Stimulated activated CD8-positive, alpha-beta memory T cell treated with anti-CD3 and anti-CD28 coated beads, Interleukin-12 subunit alpha, Interleukin-12 subunit beta, amount 100 ng/mL, for 4 hours (primary cell): ENCODE measurements at regions not wholly inside any gene's neighbourhood (a gene's known extent, or its start where the extent isn't known, plus 50 kb on each side); places are given as distances from the start of the nearest gene placed in this dataset.
A peak's percentile ranks its signal among the peaks of the same experiment; 100 is the strongest.

Experiments used
- DNase-seq: peaks from one replicate; pipeline ENCODE4 v3.0.0-alpha.2; 2020; ENCODE audit warnings: low read depth

- no peak for DNase-seq
These were observed 306.5 kb upstream of the CBLB start for GRCh38 chr3:106175276-106175675.

DNA sequence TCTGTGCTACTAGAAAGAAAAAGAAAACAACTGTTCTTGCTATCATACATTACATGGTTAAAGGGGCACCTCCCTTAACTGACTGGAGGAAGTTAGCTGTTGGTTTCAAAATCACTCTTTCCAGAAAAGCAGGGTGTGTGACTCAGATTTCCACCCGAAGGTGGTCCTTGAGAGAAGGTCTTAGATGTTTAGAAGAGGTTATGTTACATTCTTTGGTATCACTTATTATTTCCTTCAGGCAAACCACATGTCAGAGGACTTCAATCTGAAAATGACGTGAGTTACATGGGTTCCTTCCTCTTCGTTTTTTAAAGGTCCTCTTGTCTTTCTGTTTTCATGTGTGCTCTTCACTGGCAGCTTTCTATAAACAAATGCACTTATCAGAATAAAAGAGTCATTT lies 307.9 kb upstream of the CBLB start:
- DNase-seq, result peak; percentile 19

GRCh38 chr3:106182950-106183511 lies 314.2 kb upstream of the CBLB start:
- DNase-seq, result no peak

DNA sequence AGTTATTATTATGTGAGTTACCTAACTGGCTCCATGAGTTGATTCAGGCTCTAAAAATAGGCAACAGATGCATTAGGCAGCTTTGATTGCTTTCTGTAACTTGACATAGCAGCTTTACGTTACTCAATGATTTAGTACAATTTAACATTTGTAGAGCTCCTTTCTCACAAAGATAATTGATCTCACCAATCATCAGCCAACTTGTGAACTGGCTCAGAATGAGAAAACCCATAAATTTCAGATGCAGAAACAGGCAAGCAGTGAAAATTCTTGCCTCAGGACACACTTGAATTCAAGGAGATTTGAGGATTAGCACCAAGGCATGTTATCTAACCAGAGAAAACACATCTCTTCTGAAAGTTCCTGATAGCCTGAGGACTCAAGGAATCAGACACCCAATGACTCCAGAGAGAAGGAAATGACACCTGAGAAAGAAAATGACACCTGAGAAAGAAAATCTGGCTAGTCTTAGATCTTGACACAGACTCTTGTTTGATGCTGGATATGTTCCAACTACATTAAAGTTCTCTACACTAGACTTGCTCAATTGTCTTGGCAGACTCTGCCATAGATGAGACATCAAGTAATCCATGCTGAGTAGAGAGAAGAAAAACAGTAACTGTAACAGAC lies 315.1 kb upstream of the CBLB start:
- DNase-seq, result no peak

DNA sequence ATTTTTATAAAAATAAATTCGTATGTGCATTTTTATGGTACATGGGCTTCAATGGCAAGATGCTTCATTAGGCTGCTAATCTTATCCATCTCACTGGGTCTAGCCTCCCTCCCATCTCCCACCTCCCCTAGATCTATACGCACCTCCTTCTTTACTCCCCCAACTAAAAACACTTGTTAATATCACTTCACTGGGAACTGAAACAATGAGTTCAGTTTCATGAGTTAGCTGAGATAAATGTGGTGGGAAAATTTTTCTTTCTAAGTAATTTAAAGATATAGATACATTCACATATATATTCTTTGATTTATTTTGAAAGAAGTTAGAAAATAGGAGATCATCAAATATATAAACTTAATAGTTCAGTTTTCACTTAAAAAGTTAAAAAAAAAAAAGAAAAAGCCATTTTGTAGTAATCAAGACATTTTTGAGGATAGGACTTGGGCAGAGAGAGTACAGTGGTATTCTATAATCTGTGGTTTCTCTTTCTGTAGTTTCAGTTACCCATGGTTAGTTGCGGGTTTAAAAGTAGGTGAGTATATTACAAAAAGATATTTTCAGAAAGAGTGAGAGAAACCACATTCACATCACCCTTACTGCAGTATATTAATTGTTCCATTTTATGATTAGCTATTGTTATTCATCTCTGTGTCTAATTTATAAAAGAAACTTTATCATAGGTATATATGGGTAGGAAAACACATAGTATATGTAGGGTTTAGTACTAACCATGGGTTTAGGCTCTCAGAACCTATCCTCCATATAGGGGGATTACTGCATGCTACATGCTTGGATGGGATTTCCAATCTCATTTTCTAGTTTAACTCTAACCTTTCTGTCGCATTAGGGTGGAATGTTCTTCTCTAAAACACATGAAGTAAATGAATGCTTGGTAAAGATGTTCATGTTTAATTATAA lies 316.0 kb upstream of the CBLB start:
- no peak for DNase-seq

- DNase-seq, result no peak
These were observed 317.1 kb upstream of the CBLB start for GRCh38 chr3:106185949-106186348.

GRCh38 chr3:106190296-106190695 lies 321.5 kb upstream of the CBLB start:
- DNase-seq, result no peak

- no peak for DNase-seq
These were observed 322.4 kb upstream of the CBLB start for GRCh38 chr3:106191211-106191610.

DNA sequence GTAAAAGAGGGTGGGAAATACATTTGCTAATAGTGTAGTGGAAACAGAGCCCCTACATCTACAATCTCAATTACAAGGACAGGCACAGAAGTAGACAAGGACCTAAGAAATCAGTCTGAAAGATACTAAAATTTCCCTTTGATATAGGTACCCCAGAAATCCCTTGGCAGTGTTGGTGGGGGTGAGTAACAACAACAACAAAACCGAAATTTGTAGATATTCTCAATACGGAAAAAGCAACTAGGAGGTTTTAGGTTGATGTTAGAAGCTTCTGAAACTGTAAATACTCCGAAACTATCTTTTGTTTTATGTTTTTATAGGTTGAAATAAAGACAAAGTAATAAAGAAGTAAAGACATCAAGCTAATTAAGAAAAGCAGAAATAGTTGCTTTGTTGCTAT lies 323.1 kb upstream of the CBLB start:
- no peak for DNase-seq

GRCh38 chr3:106193876-106194275 lies 325.1 kb upstream of the CBLB start:
- DNase-seq, result no peak

DNA sequence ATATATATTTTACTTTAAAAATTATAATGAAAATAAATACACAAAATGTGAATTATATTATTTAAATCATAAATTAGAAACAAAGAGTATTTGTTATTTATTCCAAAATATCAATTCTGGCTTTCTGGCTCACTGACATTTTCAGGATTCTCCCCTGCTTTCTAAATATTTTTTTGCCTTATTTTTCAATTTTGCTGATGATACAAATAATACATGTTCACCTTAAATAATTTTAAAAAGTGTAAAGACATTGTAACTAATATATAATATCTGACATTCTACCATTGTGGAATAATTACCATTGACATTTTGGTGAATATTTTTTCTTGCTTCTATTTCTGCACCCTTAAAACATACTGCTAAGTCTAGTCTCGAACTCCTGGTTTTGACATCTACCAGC lies 325.9 kb upstream of the CBLB start:
- DNase-seq, result no peak

DNA sequence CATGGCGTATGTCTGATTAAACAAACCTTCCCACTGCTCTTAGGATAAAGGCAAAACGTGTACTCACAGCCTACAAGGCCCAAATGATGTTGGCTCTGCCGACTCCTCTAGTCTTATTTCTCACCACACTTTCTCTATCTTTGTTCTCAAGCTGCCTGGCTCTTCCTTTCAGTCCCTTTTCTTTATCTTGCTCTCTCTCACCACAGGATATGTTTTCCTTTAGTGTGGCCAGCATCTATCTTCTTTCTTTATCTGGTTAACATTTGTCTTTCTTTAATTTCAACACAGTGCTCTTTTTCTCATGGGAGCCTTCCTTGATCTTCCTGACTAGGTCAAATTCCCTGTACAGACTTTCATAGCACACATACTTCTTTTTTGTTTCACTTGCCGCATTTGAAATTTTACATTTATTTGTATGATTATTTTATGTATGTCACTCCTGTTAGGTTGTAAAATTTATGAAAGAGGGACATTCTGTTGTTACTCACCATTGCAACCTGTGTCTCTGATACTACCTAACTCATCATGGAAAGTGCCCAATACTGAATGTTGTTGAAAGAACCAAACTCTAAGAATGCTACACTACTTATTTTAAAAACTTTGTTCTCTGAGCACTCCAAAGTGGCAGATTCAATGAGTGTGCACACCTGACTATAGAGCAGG lies 328.9 kb upstream of the CBLB start:
- no peak for DNase-seq

- DNase-seq, result no peak
These were observed 335.5 kb upstream of the CBLB start for GRCh38 chr3:106204160-106204868.

DNA sequence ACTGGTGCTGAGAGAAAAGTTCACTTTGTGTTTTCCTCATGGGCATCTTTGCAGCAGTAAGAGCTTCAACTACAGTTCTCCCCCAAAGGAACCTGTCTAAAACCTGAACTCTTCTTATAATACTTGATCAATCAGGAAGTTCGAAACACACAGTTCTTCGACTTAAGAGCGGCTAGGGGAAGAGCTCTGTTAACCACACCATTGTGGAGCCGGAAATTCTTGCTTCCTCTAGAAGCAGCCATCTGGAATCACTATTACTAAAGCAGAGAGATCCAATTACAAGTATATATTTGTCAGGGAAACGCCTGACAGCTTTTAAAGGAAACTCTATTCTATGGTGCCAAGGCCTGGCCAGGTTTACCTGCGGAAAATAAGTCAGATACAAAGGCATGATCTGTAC lies 337.3 kb upstream of the CBLB start:
- DNase-seq, result no peak

DNA sequence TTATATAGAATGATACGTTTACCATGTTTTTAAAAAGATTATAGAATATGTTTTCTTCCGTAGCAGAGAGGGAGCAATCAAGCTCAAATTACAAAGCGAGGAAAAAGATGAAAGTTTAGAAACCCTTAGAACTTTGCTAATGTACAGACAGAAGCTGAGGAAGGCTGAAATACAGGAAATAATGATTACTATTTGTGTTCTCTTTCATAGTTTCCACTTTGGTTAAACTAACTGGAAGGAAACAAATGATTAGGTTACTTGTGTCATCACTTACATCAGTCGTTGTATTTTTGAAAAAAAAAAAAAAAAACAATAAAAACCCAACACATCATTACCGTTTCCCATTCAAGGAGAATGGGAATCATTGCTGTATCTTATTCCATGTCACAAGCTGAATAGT lies 337.8 kb upstream of the CBLB start:
- no peak for DNase-seq

- no peak for DNase-seq
These were observed 339.4 kb upstream of the CBLB start for GRCh38 chr3:106208251-106208650.

- no peak for DNase-seq
These were observed 340.2 kb upstream of the CBLB start for GRCh38 chr3:106208967-106209366.

- no peak for DNase-seq
These were observed 340.7 kb upstream of the CBLB start for GRCh38 chr3:106209482-106209881.

GRCh38 chr3:106210923-106211322 lies 342.1 kb upstream of the CBLB start:
- DNase-seq, result no peak

- DNase-seq, result no peak
These were observed 343.9 kb upstream of the CBLB start for GRCh38 chr3:106212665-106213222.

DNA sequence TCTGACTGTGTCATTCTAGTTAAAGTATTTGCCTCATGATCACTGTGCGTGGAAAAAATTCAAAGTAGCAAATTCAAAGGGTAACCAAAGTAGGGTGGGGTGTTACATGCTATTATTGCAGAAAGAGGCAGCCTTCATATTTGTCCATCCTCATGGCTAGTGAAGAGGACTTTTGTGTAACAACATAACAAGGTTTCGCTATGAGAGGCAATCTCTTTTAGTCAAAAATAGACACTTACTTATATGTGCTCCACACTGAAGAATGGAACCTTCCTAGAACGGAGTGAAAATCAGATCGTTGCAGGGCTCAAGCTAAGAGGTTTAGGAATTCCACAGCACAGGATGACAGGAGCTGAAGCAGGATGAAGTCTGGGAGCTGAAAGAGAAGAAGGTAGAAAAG lies 345.1 kb upstream of the CBLB start:
- DNase-seq, result no peak

GRCh38 chr3:106214641-106215040 lies 345.8 kb upstream of the CBLB start:
- DNase-seq, result no peak
